ENCODE measurements at regions not wholly inside any gene's neighbourhood (a gene's known extent, or its start where the extent isn't known, plus 50 kb on each side); places are given as distances from the start of the nearest gene placed in this dataset.
"Not testable (repeated sequence)": the region's sequence is repeated elsewhere in the genome, so short reads cannot be mapped to it uniquely, and the experiment has no call there.

DNA sequence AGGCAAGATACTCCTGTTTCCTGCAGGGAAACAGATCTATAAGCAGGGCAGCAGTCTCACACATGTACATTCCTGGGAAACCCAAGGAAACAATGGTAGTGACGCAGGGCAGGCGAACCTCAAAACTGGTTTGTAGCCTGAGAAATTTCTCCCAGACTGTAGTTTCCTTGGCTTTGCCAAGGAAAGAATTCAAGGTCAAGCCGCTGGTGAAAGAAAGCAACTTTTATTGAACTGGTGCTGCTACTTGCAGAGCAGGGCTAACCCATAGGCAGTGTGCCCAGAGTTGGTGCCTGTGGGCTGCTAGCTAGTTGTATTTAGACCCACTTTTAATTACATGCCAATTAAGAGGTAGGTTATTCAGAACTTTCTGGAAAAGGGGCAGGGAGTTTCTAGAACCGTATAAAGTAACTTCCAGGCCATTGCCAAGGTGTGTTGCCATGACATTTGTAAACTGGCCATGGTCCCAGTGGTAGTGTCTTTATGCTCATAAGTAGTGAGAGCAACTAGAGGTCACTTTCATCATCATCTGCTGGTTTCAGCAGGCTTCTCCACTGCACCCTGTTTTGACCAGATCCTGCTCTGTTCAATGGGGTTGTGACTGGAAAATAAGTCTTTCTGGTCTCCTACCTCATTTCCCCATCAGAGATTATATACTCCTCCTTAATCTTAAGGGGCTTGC lies 89.7 kb downstream of the PPIAL4C start:
- TF ChIP-seq POLR2A (IDR thresholded peaks at IDR 0.05), result not testable (repeated sequence)
- TF ChIP-seq, protein P1, sequence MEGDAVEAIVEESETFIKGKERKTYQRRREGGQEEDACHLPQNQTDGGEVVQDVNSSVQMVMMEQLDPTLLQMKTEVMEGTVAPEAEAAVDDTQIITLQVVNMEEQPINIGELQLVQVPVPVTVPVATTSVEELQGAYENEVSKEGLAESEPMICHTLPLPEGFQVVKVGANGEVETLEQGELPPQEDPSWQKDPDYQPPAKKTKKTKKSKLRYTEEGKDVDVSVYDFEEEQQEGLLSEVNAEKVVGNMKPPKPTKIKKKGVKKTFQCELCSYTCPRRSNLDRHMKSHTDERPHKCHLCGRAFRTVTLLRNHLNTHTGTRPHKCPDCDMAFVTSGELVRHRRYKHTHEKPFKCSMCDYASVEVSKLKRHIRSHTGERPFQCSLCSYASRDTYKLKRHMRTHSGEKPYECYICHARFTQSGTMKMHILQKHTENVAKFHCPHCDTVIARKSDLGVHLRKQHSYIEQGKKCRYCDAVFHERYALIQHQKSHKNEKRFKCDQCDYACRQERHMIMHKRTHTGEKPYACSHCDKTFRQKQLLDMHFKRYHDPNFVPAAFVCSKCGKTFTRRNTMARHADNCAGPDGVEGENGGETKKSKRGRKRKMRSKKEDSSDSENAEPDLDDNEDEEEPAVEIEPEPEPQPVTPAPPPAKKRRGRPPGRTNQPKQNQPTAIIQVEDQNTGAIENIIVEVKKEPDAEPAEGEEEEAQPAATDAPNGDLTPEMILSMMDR (IDR thresholded peaks at IDR 0.05 in 4 of 5, conservative IDR thresholded peaks at IDR 0.05 in 1 of 5), result not testable (repeated sequence)
